A549 (cell line): ENCODE measurements at regions not wholly inside any gene's neighbourhood (a gene's known extent, or its start where the extent isn't known, plus 50 kb on each side); places are given as distances from the start of the nearest gene placed in this dataset.

Experiments
- ATAC-seq, 2 experiments: fragments of 200-7000 bp in 1 of 2; fragments of >200 bp in 1 of 2; cut with Nextera tagmentation in 1 of 2; cut with Tn5 transposase in 1 of 2; 3 replicates each; pipeline versions ENCODE4 v1.8.0 to v1.9.1; 2018 to 2020; ENCODE audit warnings: mild to moderate bottlenecking in 1 of 2, moderate library complexity in 1 of 2
- CTCF ChIA-PET: fragments of 300-600 bp; sonication (Branson Sonifier 250); formaldehyde crosslinking; extraction: SDS; loops from one replicate; lab custom pipeline; 2021; ENCODE audit warnings: antibody characterized with exemption, inconsistent platforms; lab: Yijun Ruan, JAX
- POLR2A ChIA-PET: fragments of 350-600 bp; formaldehyde crosslinking; extraction: SDS; loops from one replicate; lab custom pipeline; 2021; ENCODE audit warnings: antibody characterized with exemption, inconsistent platforms; lab: Yijun Ruan, JAX
- DNase-seq, 2 experiments: peaks; one replicate each; pipeline versions ENCODE4 v3.0.0 to v3.0.0-alpha.2; 2011 to 2016; ENCODE audit warnings: low read depth in 1 of 2, low spot score in 1 of 2
- FAIRE-seq: peaks from 2 replicates; lab custom pipeline; 2011; peaks lifted over from hg19 to GRCh38; lab: Jason Lieb, UNC
- H3K27ac ChIP-seq, 2 experiments: fragments of >200 bp; sonication (Bioruptor Twin); formaldehyde crosslinking; 3 replicates each; pipeline ENCODE4 v1.5.1; 2016 to 2017
- H3K4me1 ChIP-seq: fragments of >200 bp; sonication (Bioruptor Twin); formaldehyde crosslinking; 3 replicates; pipeline ENCODE4 v1.6.1; 2016
- H3K4me2 ChIP-seq: fragments of >200 bp; sonication (Bioruptor Twin); formaldehyde crosslinking; 3 replicates; pipeline ENCODE4 v1.6.1; 2016
- H3K4me3 ChIP-seq: fragments of >200 bp; sonication (Bioruptor Twin); formaldehyde crosslinking; 3 replicates; pipeline ENCODE4 v1.5.1; 2016
- H3K9me3 ChIP-seq: fragments of >200 bp; sonication (Bioruptor Twin); formaldehyde crosslinking; 3 replicates; pipeline ENCODE4 v1.6.1; 2016
- BHLHE40 ChIP-seq: IDR thresholded peaks from 2 replicates; pipeline ENCODE4 v1.6.1; 2012; ENCODE audit warnings: low read depth, low read length, inconsistent platforms
- CEBPB ChIP-seq, 2 experiments: fragments of >200 bp in 1 of 2; sonication (Bioruptor Twin) in 1 of 2; formaldehyde crosslinking in 1 of 2; IDR thresholded peaks; 2 replicates each; pipeline ENCODE4 v1.6.1; 2012 to 2016
- CHD2 ChIP-seq: fragments of 150-350 bp; IDR thresholded peaks from 2 replicates; pipeline ENCODE4 v1.6.1; 2014; ENCODE audit warnings: low read length; ENCODE audit not compliant: partially characterized antibody
- EHMT2 ChIP-seq: fragments of 200-600 bp; sonication (generic); IDR thresholded peaks from 2 replicates; pipeline ENCODE4 v1.6.1; 2016; ENCODE audit warnings: antibody characterized with exemption, low read depth, mild to moderate bottlenecking, moderate library complexity
- EP300 ChIP-seq, 2 experiments: fragments of >200 bp; sonication (Bioruptor Twin); formaldehyde crosslinking; IDR thresholded peaks; 2 replicates in 1 of 2; 3 replicates in 1 of 2; pipeline ENCODE4 v1.6.1; 2016 to 2017
- HDAC2 ChIP-seq: fragments of 200-600 bp; sonication (generic); IDR thresholded peaks from 2 replicates; pipeline ENCODE4 v1.6.1; 2016
- KDM1A ChIP-seq: fragments of 200-600 bp; sonication (generic); IDR thresholded peaks from 2 replicates; pipeline ENCODE4 v1.6.1; 2016; ENCODE audit warnings: low read depth, mild to moderate bottlenecking
- KDM5A ChIP-seq: fragments of 200-600 bp; sonication (generic); IDR thresholded peaks from 2 replicates; pipeline ENCODE4 v1.6.1; 2016; ENCODE audit warnings: antibody characterized with exemption, mild to moderate bottlenecking
- MAZ ChIP-seq: fragments of 150-350 bp; IDR thresholded peaks from 2 replicates; pipeline ENCODE4 v1.6.1; 2014; ENCODE audit warnings: antibody characterized with exemption, low read depth, low read length, borderline replicate concordance
- NPAS2 ChIP-seq: fragments of 250-450 bp; sonication (Bioruptor Pico); IDR thresholded peaks from 2 replicates; pipeline ENCODE4 v1.8.0; 2022; ENCODE audit warnings: mild to moderate bottlenecking, moderate library complexity, borderline replicate concordance
- POLR2A ChIP-seq: IDR thresholded peaks from 2 replicates; pipeline ENCODE4 v1.6.1; 2012; ENCODE audit warnings: mild to moderate bottlenecking, low read length
- RAD21 ChIP-seq, 2 experiments: fragments of >200 bp in 1 of 2; sonication (Bioruptor Twin) in 1 of 2; formaldehyde crosslinking in 1 of 2; IDR thresholded peaks in 1 of 2; conservative IDR thresholded peaks in 1 of 2; 2 replicates in 1 of 2; 3 replicates in 1 of 2; pipeline ENCODE4 v1.6.1; 2012 to 2018; ENCODE audit warnings: inconsistent platforms in 1 of 2
- RARB ChIP-seq: fragments of 250-450 bp; sonication (Bioruptor Pico); IDR thresholded peaks from 2 replicates; pipeline ENCODE4 v1.8.0; 2021; ENCODE audit warnings: mild to moderate bottlenecking, moderate library complexity
- RCOR1 ChIP-seq: fragments of 150-350 bp; IDR thresholded peaks from 2 replicates; pipeline ENCODE4 v1.6.1; 2014; ENCODE audit warnings: antibody characterized with exemption, low read length, low read depth
- TP53 ChIP-seq: fragments of 250-450 bp; sonication (Bioruptor Pico); IDR thresholded peaks from 2 replicates; pipeline ENCODE4 v1.5.0; 2021; ENCODE audit warnings: mild to moderate bottlenecking, moderate library complexity
- ZFP36 ChIP-seq: fragments of 450-650 bp; IDR thresholded peaks from 2 replicates; pipeline ENCODE4 v1.6.1; 2014; ENCODE audit warnings: borderline replicate concordance; ENCODE audit not compliant: partially characterized antibody
- WGBS: methylation state at CpG from one replicate; pipeline ENCODE4 v1.1.6; 2017; ENCODE audit errors: missing lambda C conversion rate; 5-methylcytosine and 5-hydroxymethylcytosine counted together
- TF ChIP-seq, protein P1 (sequence below): fragments of >200 bp; sonication (Bioruptor Twin); formaldehyde crosslinking; IDR thresholded peaks from 3 replicates; pipeline ENCODE4 v1.5.1; 2016
- TF ChIP-seq, protein P2 (sequence below): fragments of 150-350 bp; IDR thresholded peaks from 2 replicates; pipeline ENCODE4 v1.6.1; 2014; ENCODE audit warnings: low read depth, mild to moderate bottlenecking, low read length
- TF ChIP-seq, protein P3 (sequence below): fragments of 250-450 bp; sonication (Bioruptor Pico); IDR thresholded peaks from 2 replicates; pipeline ENCODE4 v1.5.0; 2020; ENCODE audit warnings: low read depth, mild to moderate bottlenecking, moderate library complexity
- TF ChIP-seq, protein P4 (sequence below): IDR thresholded peaks from 2 replicates; pipeline ENCODE4 v1.6.1; 2012

DNA sequence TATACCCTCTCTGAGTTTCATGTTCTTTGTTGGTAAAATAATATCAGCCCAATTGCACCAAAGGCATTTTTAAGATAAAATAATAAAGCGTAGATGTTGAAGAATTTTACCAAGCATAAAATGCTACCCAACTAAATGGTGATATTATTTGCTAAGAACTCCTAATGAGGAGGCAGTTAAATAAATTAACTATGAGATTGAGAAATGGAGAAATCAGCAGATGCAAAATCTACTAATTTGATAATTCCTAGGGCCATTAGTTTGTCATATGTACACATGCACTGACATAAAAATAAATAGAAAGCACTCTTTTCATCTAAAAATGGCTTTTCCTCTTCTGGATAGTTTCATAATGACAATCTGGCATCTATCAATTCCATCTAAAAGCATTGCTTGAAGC, 681.5 kb upstream of the FAM98A start:
- 8% methylated on average over 1 of the region's 1 CpG for WGBS
- ATAC-seq (no peak), DNase-seq (no peak), FAIRE-seq (no peak)
- no peaks in the 10 kb centered on the region; the same call in 2 of the 3 replicates for H3K9me3 ChIP-seq
- ChIA-PET POLR2A (no interaction called here), CTCF (no interaction called here)
- TF ChIP-seq POLR2A (no peak), CHD2 (no peak)
- TF ChIP-seq, protein P1, sequence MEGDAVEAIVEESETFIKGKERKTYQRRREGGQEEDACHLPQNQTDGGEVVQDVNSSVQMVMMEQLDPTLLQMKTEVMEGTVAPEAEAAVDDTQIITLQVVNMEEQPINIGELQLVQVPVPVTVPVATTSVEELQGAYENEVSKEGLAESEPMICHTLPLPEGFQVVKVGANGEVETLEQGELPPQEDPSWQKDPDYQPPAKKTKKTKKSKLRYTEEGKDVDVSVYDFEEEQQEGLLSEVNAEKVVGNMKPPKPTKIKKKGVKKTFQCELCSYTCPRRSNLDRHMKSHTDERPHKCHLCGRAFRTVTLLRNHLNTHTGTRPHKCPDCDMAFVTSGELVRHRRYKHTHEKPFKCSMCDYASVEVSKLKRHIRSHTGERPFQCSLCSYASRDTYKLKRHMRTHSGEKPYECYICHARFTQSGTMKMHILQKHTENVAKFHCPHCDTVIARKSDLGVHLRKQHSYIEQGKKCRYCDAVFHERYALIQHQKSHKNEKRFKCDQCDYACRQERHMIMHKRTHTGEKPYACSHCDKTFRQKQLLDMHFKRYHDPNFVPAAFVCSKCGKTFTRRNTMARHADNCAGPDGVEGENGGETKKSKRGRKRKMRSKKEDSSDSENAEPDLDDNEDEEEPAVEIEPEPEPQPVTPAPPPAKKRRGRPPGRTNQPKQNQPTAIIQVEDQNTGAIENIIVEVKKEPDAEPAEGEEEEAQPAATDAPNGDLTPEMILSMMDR: no peak
- no peaks in the 10 kb centered on the region for H3K4me1 ChIP-seq
- H3K27ac ChIP-seq: no peak overlapping the region
- no peak overlapping the region for H3K4me2 ChIP-seq
- no peak overlapping the region for H3K4me3 ChIP-seq

DNA sequence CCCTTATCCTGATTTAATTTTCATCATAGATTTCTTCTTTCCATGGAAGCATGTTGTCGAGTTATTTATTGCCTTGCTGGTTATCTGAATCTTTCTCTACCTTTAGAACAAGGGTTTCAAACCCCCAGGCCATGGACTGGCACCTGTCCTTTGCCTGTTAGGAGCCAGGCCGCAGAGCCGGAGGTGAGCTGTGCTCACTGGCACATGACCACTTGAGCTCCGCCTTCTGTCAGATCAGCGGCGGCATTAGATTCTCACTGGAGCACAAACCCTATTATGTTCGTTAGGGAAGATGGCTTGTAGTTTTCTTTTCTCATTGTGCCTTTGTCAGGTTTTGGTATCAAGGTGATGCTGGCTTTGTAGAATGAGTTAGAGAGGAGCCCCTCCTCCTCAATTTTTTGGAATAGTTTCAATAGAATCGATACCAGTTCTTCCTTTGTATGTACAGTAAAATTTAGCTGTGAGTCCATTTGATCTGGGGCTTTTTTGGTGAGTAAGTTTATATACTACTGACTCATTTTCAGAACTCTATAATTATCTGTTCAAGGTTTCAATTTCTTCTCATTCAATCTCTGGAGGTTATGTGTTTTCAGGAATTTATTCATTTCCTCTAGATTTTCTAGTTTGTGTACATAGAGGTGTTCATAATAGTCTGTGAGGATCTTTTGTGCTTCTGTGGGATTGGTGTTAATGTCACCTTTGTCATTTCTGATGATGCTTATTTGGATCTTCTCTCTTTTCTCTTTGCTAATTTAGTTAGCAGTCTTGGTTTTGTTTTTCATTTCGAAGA, 668.0 kb upstream of the FAM98A start:
- ChIA-PET POLR2A (no interaction called here), CTCF (interaction anchor here (0.9 kb wide), 1 partner anchor 17 kb away, joined by 3 read pairs; no protein-coding TSS in a partner anchor)
- DNase-seq: no peak
- no peak for ATAC-seq
- Histone ChIP-seq H3K27ac (no peak overlapping the region), H3K9me3 (no peaks in the 10 kb centered on the region), H3K4me1 (no peaks in the 10 kb centered on the region), H3K4me2 (no peak overlapping the region), H3K4me3 (no peak overlapping the region)
- WGBS: 27% methylated on average over 9 of the region's 9 CpGs
- TF ChIP-seq NPAS2 (CRISPR knock-in tag): no peak
- TF ChIP-seq EP300 (IDR thresholded peaks at IDR 0.05): no peak
- TF ChIP-seq, protein P2, sequence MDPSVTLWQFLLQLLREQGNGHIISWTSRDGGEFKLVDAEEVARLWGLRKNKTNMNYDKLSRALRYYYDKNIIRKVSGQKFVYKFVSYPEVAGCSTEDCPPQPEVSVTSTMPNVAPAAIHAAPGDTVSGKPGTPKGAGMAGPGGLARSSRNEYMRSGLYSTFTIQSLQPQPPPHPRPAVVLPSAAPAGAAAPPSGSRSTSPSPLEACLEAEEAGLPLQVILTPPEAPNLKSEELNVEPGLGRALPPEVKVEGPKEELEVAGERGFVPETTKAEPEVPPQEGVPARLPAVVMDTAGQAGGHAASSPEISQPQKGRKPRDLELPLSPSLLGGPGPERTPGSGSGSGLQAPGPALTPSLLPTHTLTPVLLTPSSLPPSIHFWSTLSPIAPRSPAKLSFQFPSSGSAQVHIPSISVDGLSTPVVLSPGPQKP: no peak
- TF ChIP-seq EHMT2: no peak
- TF ChIP-seq KDM5A: no peak
- TF ChIP-seq, protein P3, sequence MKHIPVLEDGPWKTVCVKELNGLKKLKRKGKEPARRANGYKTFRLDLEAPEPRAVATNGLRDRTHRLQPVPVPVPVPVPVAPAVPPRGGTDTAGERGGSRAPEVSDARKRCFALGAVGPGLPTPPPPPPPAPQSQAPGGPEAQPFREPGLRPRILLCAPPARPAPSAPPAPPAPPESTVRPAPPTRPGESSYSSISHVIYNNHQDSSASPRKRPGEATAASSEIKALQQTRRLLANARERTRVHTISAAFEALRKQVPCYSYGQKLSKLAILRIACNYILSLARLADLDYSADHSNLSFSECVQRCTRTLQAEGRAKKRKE: no peak
- TF ChIP-seq RAD21 (conservative IDR thresholded peaks at IDR 0.05 in 1 of 2, IDR thresholded peaks at IDR 0.05 in 1 of 2): no peak
- FAIRE-seq: no peak

DNA sequence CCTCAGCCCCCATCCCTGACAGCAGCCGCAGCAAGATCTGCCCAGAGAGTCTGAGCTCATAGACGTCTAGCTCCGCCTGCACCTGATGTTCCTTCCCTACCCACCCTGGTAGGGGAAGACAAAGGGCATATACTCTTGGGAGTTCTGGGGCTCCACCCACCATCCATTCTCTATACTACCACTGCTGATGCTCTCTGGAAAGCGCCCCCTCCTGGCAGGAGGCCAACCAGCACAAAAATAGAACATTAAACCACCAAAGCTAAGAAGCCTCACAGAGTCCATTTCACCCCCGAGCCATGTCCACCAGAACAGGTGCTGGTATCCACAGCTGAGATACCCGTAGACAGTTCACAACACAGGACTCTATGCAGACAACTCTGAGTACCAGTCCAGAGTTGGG, 662.6 kb upstream of the FAM98A start:
- Histone ChIP-seq H3K4me3 (no peak overlapping the region), H3K4me1 (no peaks in the 10 kb centered on the region), H3K27ac (no peak overlapping the region), H3K4me2 (no peak overlapping the region), H3K9me3 (no peaks in the 10 kb centered on the region)
- FAIRE-seq: no peak
- no peak for ATAC-seq
- 32% methylated on average over 6 of the region's 6 CpGs for WGBS
- POLR2A ChIA-PET: no interaction called here
- no peak for DNase-seq
- CTCF ChIA-PET: interaction anchor here (1.5 kb wide), 1 partner anchor 13 kb away, joined by 4 read pairs; no protein-coding TSS in a partner anchor
- TF ChIP-seq HDAC2 (no peak), ZFP36 (no peak), RARB (CRISPR knock-in tag) (no peak), BHLHE40 (no peak), MAZ (no peak), TP53 (no peak), RCOR1 (no peak), EP300 (IDR thresholded peaks at IDR 0.05) (no peak), EHMT2 (no peak), KDM1A (no peak), RAD21 (conservative IDR thresholded peaks at IDR 0.05 in 1 of 2, IDR thresholded peaks at IDR 0.05 in 1 of 2) (no peak), CEBPB (IDR thresholded peaks at IDR 0.05) (no peak)
- TF ChIP-seq, protein P4, sequence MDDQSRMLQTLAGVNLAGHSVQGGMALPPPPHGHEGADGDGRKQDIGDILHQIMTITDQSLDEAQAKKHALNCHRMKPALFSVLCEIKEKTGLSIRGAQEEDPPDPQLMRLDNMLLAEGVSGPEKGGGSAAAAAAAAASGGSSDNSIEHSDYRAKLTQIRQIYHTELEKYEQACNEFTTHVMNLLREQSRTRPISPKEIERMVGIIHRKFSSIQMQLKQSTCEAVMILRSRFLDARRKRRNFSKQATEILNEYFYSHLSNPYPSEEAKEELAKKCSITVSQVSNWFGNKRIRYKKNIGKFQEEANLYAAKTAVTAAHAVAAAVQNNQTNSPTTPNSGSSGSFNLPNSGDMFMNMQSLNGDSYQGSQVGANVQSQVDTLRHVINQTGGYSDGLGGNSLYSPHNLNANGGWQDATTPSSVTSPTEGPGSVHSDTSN: no peak
